ENCODE measurements at regions not wholly inside any gene's neighbourhood (a gene's known extent, or its start where the extent isn't known, plus 50 kb on each side); places are given as distances from the start of the nearest gene placed in this dataset.
"Not testable (repeated sequence)": the region's sequence is repeated elsewhere in the genome, so short reads cannot be mapped to it uniquely, and the experiment has no call there.

- no peak for DNase-seq
Measured at GRCh38 chr21:35386491-35387079, 337.5 kb upstream of the RUNX1 start.

DNA sequence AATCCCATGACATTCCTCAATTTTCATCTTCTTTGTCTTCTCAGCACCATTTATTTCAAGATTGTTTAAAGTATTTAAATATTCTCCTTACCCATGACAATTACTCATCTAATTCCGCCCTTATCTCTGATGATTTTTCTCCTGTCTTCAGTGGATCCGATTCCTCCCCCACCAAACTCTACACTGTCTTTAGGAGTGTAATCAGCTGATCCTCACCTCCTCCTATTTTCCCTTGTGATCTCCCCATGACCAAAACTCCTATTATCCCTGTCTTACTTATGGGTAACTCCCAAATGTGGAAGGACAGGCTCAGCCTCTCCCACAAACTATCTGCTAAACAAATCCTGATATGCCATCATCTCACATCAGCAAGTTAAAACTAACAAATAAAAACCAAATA lies 335.3 kb upstream of the RUNX1 start:
- no peak for DNase-seq

DNA sequence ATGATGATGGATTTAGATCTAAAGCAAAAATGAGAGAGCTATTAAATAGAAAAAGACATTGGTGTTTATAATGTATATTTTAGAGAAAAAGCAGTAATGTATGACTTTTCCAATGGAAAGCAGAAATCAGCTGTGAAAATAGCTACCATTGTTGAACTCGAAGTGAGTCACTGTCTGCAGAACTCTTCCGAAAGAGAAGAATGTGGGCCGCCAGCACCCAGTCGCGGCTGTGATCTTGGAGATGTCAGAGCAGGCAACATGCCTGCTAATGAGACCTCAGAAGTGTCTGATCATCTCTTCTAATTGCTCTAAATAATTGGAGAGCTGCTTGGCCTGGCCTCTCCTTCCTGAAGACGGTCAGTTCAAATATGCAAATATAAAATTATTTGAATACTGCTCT lies 333.6 kb upstream of the RUNX1 start:
- DNase-seq: no peak

GRCh38 chr21:35381743-35382310 lies 332.7 kb upstream of the RUNX1 start:
- no peak for DNase-seq

DNA sequence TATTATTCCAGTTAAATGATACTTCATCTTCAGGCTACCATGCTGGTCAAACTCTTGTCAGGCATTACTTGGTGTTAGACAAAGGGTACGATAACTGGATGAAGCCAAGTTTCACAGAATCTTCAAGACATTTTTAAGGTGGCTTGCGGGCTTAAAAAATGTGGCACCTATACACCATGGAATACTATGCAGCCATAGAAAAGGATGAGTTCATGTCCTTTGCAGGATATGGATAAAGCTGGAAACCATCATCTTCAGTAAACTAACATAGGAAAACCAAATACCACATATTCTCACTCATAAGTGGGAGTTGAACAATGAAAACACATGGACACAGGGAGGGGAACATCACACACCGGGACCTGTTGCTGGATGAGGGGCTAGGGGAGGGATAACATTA lies 331.2 kb upstream of the RUNX1 start:
- not testable (repeated sequence) for DNase-seq

DNA sequence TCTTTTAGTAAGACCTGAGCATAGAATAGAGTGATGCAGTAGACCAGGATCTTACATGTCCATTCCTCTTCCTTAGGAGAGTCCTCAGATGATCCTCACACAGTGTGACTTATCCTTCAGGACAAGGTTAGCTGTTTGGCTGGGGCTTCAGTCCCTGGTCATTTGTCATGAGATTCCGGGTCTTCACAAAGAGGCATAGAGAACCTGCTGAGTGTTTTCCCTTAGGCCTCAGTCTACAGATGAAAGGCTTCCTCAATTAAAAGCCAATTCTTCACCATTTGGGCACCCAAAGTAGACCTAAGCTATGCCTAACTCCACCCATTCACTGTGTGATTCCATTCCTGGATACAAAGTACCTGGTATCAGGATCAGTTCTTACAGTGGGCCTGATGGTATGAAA lies 329.8 kb upstream of the RUNX1 start:
- no peak for DNase-seq

DNA sequence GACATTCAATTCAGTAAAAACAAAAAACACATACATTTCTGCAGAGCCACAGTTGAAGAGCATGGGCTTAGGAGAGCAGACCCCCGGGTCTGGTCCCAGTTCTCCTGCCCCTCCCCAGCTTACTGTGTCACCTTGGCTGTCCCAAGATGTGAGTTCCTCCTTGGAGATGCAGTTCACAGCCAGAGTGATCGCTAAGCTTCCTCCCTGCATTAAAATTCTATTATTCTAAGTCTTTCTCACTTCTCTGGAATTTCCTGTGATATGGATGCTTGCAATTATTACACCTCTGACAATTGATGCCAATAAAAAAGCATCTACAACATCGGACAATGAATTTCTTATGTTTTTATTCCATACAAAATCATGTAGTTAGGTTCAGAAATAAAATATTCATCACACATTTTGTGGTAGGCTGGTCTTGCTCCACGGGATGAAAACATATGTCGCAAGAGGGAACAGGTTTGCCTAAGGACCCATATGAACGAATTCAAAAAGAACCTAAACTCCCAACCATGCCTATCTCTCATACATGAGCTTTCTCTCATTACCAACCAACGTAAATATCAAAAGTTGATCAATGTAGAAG lies 328.5 kb upstream of the RUNX1 start:
- no peak for DNase-seq

GRCh38 chr21:35376406-35377135 lies 327.5 kb upstream of the RUNX1 start:
- DNase-seq: no peak

DNA sequence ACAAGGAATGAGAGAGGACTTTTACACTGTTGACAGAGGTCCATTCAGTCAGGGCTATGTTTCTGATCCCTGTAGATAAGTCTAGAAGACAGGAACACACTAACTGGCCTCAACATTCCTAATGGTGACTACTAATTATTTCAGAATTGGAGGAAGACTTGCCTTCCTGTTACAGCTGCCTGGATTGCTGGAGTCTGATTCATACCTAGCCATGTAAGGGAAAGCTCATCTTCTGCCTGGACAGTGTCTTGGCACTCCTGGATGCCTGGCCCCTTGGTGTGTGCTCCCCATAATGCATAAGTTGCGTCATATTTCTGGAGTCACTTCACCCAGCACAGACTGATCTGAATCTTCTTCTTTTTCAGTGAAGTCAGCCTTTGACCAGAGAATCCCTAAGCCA lies 326.0 kb upstream of the RUNX1 start:
- no peak for DNase-seq

DNA sequence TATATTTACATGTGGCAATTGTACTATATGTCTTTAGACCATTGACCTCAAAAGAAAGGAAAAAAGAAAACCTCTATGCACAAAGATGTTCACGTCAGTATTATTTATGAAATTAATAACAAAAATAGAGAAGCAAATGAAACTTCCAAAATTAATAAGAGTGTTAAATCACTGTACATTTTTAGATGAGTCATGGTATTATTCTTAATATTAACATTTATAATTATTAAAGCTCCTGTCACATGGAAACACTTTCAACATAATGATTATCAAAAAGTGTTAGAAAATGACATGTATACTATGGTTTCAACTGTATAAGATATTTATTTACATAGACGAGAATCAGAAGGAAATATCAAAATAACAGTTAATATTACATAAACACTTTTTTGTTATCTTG lies 324.9 kb upstream of the RUNX1 start:
- no peak for DNase-seq

- no peak for DNase-seq
Measured at GRCh38 chr21:35372201-35372600, 323.1 kb upstream of the RUNX1 start.

- DNase-seq: no peak
Measured at GRCh38 chr21:35370671-35371070, 321.6 kb upstream of the RUNX1 start.

GRCh38 chr21:35370071-35370470 lies 321.0 kb upstream of the RUNX1 start:
- no peak for DNase-seq

DNA sequence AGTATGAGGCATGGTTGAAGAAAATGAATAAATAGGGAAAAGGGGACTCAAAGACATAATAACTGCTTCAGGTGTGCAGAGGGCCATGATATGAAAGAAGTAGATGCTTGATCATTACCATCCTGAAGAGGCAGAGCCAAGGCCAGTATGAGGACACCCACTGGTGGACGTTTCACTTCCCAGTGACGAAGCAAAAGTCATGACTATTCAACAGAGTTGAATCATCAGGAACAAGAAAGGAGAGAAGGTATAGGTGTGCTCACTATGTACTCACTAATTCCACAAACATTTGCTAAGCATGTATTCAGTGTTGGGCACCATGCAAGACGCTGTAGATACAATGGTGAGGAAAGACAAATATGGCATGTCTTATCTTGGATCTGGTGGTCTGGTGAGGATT lies 319.2 kb upstream of the RUNX1 start:
- no peak for DNase-seq

- DNase-seq: no peak
Measured at GRCh38 chr21:35367553-35367952, 318.5 kb upstream of the RUNX1 start.

- no peak for DNase-seq
Measured at GRCh38 chr21:35366394-35367080, 317.4 kb upstream of the RUNX1 start.

- no peak for DNase-seq
Measured at GRCh38 chr21:35363458-35363857, 314.4 kb upstream of the RUNX1 start.

DNA sequence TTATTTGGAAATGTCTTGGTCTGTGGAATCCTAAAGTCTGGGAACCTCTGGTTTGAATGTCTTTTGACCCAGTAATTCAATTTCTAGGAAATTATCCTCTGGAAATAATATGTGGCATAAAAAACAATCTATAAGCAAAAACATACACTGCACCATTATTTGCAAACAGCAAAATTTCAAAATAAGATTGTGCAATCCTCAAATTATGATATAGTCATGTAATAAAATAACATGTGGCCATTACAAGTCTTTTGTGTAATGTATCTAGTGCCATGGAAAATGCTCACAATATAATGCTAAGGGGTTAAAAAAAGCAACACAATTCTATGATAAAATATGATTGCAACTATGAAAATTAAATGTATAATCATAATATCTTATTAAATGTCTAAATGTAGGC lies 312.9 kb upstream of the RUNX1 start:
- no peak for DNase-seq

DNA sequence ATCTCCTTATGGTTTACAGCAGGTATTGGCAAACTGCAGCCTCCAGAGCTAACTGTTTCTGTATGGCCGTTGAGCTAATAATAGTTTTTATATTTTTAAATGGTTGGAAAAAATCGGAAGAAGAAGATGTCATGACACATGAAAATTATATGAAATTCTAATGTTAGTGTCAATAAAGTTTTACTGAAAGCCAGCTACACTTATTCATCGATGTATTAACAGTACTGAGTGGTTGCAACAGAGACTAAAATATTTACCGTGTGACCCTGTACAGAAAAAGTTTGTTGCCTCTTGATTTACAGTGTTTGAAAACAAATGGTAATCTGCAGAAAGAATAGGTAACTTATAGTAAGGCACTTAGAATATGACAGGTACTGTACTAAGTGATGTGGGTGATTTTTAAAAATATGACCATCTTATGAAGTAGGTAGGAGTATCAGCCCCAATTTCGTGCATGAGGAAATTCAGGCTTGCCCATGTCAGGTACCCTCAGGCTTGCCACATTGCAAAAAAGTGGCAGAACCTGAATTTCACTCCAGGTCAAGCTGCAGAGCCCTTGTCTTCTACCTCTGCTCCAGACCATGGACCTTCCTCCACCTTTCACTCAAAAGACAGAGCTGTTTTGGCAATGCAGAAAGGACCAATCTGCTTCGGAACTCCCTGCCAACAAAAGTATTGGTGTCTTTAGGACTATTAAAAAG lies 311.9 kb upstream of the RUNX1 start:
- no peak for DNase-seq

DNA sequence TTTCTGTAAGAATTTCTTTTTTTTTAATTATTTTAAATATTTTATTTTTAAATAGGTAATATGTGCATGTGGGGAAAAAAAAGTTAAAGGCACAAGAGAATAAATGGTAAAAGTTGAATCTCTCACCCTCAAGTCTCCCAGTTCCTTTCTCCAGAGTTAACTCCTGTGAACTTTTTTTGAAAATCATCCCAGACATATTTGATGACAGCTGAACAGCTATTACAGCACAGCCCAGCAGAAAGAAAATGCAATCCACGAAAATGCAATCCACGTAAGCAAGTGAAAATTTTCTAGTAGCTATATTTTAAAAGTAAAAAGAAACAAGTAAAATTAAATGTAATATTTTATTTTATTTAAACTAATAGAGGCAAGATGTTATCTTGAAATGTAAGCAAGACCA lies 310.0 kb upstream of the RUNX1 start:
- no peak for DNase-seq

- DNase-seq: no peak
Measured at GRCh38 chr21:35358008-35358407, 308.9 kb upstream of the RUNX1 start.

- DNase-seq: no peak
Measured at GRCh38 chr21:35357041-35357780, 308.1 kb upstream of the RUNX1 start.
